Body of pancreas (tissue), 4 donors: ENCODE measurements at regions not wholly inside any gene's neighbourhood (a gene's known extent, or its start where the extent isn't known, plus 50 kb on each side); places are given as distances from the start of the nearest gene placed in this dataset.
"Not testable (repeated sequence)": the region's sequence is repeated elsewhere in the genome, so short reads cannot be mapped to it uniquely, and the experiment has no call there.

Source experiments
- CTCF ChIP-seq, 7 experiments: fragments of 450-650 bp in 4 of 7; fragments of 200-600 bp in 3 of 7; sonication (generic) in 3 of 7; IDR thresholded peaks; one replicate each; pipeline ENCODE4 v1.5.1; 2016 to 2019; ENCODE audit warnings: antibody characterized with exemption in 7 of 7
- POLR2A ChIP-seq, 3 donors: fragments of 450-650 bp; IDR thresholded peaks; one replicate each; pipeline ENCODE4 v1.6.1; 2016; ENCODE audit warnings: antibody characterized with exemption in 3 of 3, mild to moderate bottlenecking in 2 of 3

DNA sequence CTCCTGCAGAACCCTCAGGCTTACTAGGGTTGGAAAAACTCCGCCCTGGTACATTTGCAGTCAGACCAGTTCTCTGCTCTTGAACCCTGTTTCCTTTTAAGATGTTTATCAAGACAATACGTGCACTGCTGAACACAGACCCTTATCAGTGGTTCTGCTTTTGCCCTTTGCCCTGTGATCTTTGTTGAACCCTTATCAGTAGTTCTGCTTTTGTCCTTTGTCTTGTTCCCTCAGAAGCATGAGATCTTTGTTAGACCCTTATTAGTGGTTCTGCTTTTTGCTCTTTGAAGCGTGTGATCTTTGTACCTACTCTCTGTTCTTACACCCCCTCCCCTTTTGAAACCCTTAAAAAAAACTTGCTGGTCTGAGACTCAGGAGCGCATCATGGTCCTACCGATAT, 457.5 kb upstream of the FSHR start:
- TF ChIP-seq CTCF, POLR2A (IDR thresholded peaks at IDR 0.05): not testable (repeated sequence)
